ENCODE measurements at regions not wholly inside any gene's neighbourhood (a gene's known extent, or its start where the extent isn't known, plus 50 kb on each side); places are given as distances from the start of the nearest gene placed in this dataset.

GRCh38 chr3:177595530-177596188, 398.4 kb upstream of the TBL1XR1 start:
- H3K27me3 ChIP-seq (ENCODE audit: insufficient read depth, low read length): no peaks in the 10 kb centered on the region
- peak in 1 of 2 donors; percentile 35 for DNase-seq
- no peak overlapping the region for H3K9ac ChIP-seq (ENCODE audit: low read length)
- H2AK5ac ChIP-seq (ENCODE audit: low read length): no peak overlapping the region
- no peak overlapping the region for H3K4me3 ChIP-seq (ENCODE audit: low read depth, low read length)
- H3K79me1 ChIP-seq (ENCODE audit: low read length): peaks cover 23% of the 10 kb centered on the region
- H4K8ac ChIP-seq (ENCODE audit: low read depth, low read length): no peak overlapping the region
- no CpG with 5 or more reads among the region's 4 CpGs for WGBS (ENCODE audit: extremely low coverage, insufficient coverage, insufficient read length)
- peak overlapping the region; percentile 87 for H3K27ac ChIP-seq (ENCODE audit: low read depth, low read length)
- no peaks in the 10 kb centered on the region for H3K79me2 ChIP-seq (ENCODE audit: control insufficient read depth, insufficient read depth, low read length, poor library complexity)
- no peak overlapping the region for H2AFZ ChIP-seq (ENCODE audit: insufficient read depth, low read length, poor library complexity)
- no peak overlapping the region for H3K4ac ChIP-seq (ENCODE audit: low read depth, low read length)
- no peaks in the 10 kb centered on the region for H3K9me3 ChIP-seq (ENCODE audit: insufficient read depth, low read depth, low read length)
- no peak overlapping the region for H2BK5ac ChIP-seq (ENCODE audit: low read depth, low read length, poor library complexity)
- H3K4me2 ChIP-seq (ENCODE audit: low read length): no peak overlapping the region
- H3K18ac ChIP-seq (ENCODE audit: low read length): no peak overlapping the region
- H3K36me3 ChIP-seq (ENCODE audit: control insufficient read depth in 1 of 2, insufficient read depth in 2 of 2, low read length in 2 of 2): no peaks in the 10 kb centered on the region
- no peak overlapping the region for H3K23ac ChIP-seq (ENCODE audit: low read length)
- H2BK12ac ChIP-seq (ENCODE audit: low read length): no peak overlapping the region
- no peak overlapping the region for H4K91ac ChIP-seq (ENCODE audit: low read depth, low read length)
- no peak overlapping the region for H4K12ac ChIP-seq (ENCODE audit: low read depth, low read length)
- H3K4me1 ChIP-seq (ENCODE audit: control insufficient read depth in 1 of 2, insufficient read depth in 2 of 2, low read length in 2 of 2): peaks cover 20 to 29% of the 10 kb centered on the region in 2 experiments
- no peak overlapping the region for H2BK120ac ChIP-seq (ENCODE audit: insufficient read depth, low read length, poor library complexity)
- H3K14ac ChIP-seq (ENCODE audit: low read length): no peak overlapping the region

GRCh38 chr3:177596248-177596815, 399.1 kb upstream of the TBL1XR1 start:
- Histone ChIP-seq H3K4me3 (ENCODE audit: low read depth, low read length) (no peak overlapping the region), H4K91ac (ENCODE audit: low read depth, low read length) (peak overlapping the region; percentile 62), H3K79me2 (ENCODE audit: control insufficient read depth, insufficient read depth, low read length, poor library complexity) (no peaks in the 10 kb centered on the region), H3K27me3 (ENCODE audit: insufficient read depth, low read length) (no peaks in the 10 kb centered on the region), H3K36me3 (ENCODE audit: control insufficient read depth in 1 of 2, insufficient read depth in 2 of 2, low read length in 2 of 2) (no peaks in the 10 kb centered on the region), H2AFZ (ENCODE audit: insufficient read depth, low read length, poor library complexity) (no peak overlapping the region), H3K9ac (ENCODE audit: low read length) (no peak overlapping the region), H3K23ac (ENCODE audit: low read length) (no peak overlapping the region), H3K9me3 (ENCODE audit: insufficient read depth, low read depth, low read length) (no peaks in the 10 kb centered on the region), H4K8ac (ENCODE audit: low read depth, low read length) (no peak overlapping the region), H3K27ac (ENCODE audit: low read depth, low read length) (peak overlapping the region; percentile 87), H3K14ac (ENCODE audit: low read length) (no peak overlapping the region), H2BK12ac (ENCODE audit: low read length) (peak overlapping the region; percentile 24), H2BK120ac (ENCODE audit: insufficient read depth, low read length, poor library complexity) (peak overlapping the region; percentile 29), H3K4me1 (ENCODE audit: control insufficient read depth in 1 of 2, insufficient read depth in 2 of 2, low read length in 2 of 2) (peaks cover 16 to 22% of the 10 kb centered on the region in 2 experiments), H4K12ac (ENCODE audit: low read depth, low read length) (no peak overlapping the region), H3K79me1 (ENCODE audit: low read length) (peaks cover 19% of the 10 kb centered on the region), H3K4me2 (ENCODE audit: low read length) (no peak overlapping the region), H2BK5ac (ENCODE audit: low read depth, low read length, poor library complexity) (peak overlapping the region; percentile 71), H3K18ac (ENCODE audit: low read length) (no peak overlapping the region), H2AK5ac (ENCODE audit: low read length) (no peak overlapping the region), H3K4ac (ENCODE audit: low read depth, low read length) (no peak overlapping the region)
- peak in 1 of 2 donors; percentile 23 for DNase-seq
- WGBS (ENCODE audit: extremely low coverage, insufficient coverage, insufficient read length): no CpG with 5 or more reads among the region's 3 CpGs

DNA sequence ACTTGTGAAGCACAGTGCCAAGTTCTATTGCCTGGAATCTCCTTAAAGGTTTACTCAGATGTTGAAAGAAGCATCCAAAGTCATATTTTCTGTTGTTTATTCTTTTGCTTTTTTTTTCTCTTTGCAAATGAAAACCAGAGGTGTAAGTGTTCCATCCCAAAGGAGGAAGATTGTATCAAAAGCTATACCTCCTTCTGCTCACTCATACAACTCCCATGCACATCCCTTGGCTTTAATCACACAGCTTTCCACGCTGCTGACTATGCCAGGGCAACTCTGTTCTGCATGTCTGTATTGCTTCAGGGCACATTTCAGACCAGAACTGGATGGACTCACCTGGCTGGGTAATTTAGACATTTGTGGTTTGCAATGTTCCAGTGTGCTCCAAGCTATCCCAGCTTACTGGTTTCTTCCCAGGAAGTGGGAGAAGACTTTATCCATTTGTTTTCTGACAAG, 399.6 kb upstream of the TBL1XR1 start:
- Histone ChIP-seq H3K9ac (ENCODE audit: low read length) (no peak overlapping the region), H3K4me1 (ENCODE audit: control insufficient read depth in 1 of 2, insufficient read depth in 2 of 2, low read length in 2 of 2) (peaks cover 13 to 18% of the 10 kb centered on the region in 2 experiments), H4K8ac (ENCODE audit: low read depth, low read length) (no peak overlapping the region), H3K27ac (ENCODE audit: low read depth, low read length) (peak overlapping the region; percentile 87), H2AFZ (ENCODE audit: insufficient read depth, low read length, poor library complexity) (no peak overlapping the region), H3K23ac (ENCODE audit: low read length) (no peak overlapping the region), H3K4me2 (ENCODE audit: low read length) (no peak overlapping the region), H3K18ac (ENCODE audit: low read length) (no peak overlapping the region), H3K79me1 (ENCODE audit: low read length) (peaks cover 15% of the 10 kb centered on the region), H3K79me2 (ENCODE audit: control insufficient read depth, insufficient read depth, low read length, poor library complexity) (no peaks in the 10 kb centered on the region), H2BK12ac (ENCODE audit: low read length) (no peak overlapping the region), H3K14ac (ENCODE audit: low read length) (no peak overlapping the region), H3K4ac (ENCODE audit: low read depth, low read length) (no peak overlapping the region), H3K36me3 (ENCODE audit: control insufficient read depth in 1 of 2, insufficient read depth in 2 of 2, low read length in 2 of 2) (no peaks in the 10 kb centered on the region), H2AK5ac (ENCODE audit: low read length) (no peak overlapping the region), H2BK5ac (ENCODE audit: low read depth, low read length, poor library complexity) (peak overlapping the region; percentile 71), H4K12ac (ENCODE audit: low read depth, low read length) (no peak overlapping the region), H4K91ac (ENCODE audit: low read depth, low read length) (no peak overlapping the region), H3K27me3 (ENCODE audit: insufficient read depth, low read length) (no peaks in the 10 kb centered on the region), H3K9me3 (ENCODE audit: insufficient read depth, low read depth, low read length) (no peaks in the 10 kb centered on the region), H3K4me3 (ENCODE audit: low read depth, low read length) (no peak overlapping the region), H2BK120ac (ENCODE audit: insufficient read depth, low read length, poor library complexity) (no peak overlapping the region)
- peak; percentile 33 to 67 for DNase-seq
- WGBS (ENCODE audit: extremely low coverage, insufficient coverage, insufficient read length): no CpG with 5 or more reads among the region's 1 CpG

DNA sequence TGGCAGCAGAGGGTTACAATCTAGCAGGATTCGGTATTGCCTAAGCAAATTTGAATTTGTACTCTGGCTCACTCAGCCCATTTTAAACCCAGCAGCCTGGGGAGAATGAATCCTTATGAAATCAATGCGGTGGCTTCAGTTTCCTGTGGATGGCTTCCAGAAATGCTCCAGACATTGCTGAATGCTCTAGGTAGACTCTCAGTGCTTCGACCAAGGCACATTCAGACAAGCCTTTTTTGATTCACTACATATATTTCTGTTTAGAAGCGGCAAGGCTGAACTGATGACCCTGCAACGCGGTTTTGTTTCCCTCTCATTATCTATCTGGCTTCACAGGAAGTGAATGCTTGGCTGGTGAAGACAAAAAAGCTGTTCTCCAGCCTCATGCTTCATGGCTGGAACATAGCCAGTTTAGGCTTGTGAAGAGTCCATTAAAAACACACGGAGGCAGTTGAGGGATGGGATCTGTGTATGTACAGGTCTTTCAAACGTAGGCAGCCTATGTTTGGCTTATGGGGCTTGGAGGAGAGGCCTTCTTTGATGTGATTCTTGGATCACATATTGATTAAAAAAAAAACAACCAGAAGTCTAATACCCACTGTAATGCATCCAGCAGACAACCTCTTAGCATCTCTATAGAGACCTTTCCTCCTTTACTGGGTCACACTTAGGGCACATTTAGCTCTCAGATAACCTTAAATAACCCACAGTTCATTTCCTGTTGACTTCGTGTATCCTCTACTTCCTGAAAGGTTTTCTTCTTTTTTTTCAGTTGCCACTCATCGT, 400.2 kb upstream of the TBL1XR1 start:
- H3K4me1 ChIP-seq (ENCODE audit: control insufficient read depth in 1 of 2, insufficient read depth in 2 of 2, low read length in 2 of 2): peaks cover 13 to 18% of the 10 kb centered on the region in 2 experiments
- no peaks in the 10 kb centered on the region for H3K36me3 ChIP-seq (ENCODE audit: control insufficient read depth in 1 of 2, insufficient read depth in 2 of 2, low read length in 2 of 2)
- peak overlapping the region; percentile 3 for H4K8ac ChIP-seq (ENCODE audit: low read depth, low read length)
- H2AFZ ChIP-seq (ENCODE audit: insufficient read depth, low read length, poor library complexity): no peak overlapping the region
- peak overlapping the region; percentile 21 for H3K4me2 ChIP-seq (ENCODE audit: low read length)
- no peak overlapping the region for H4K12ac ChIP-seq (ENCODE audit: low read depth, low read length)
- H3K79me2 ChIP-seq (ENCODE audit: control insufficient read depth, insufficient read depth, low read length, poor library complexity): no peaks in the 10 kb centered on the region
- H3K9ac ChIP-seq (ENCODE audit: low read length): no peak overlapping the region
- no peaks in the 10 kb centered on the region for H3K9me3 ChIP-seq (ENCODE audit: insufficient read depth, low read depth, low read length)
- H3K14ac ChIP-seq (ENCODE audit: low read length): peak overlapping the region; percentile 10
- no peak overlapping the region for H3K4ac ChIP-seq (ENCODE audit: low read depth, low read length)
- H3K4me3 ChIP-seq (ENCODE audit: low read depth, low read length): no peak overlapping the region
- peak overlapping the region; percentile 4 for H2BK12ac ChIP-seq (ENCODE audit: low read length)
- peaks cover 15% of the 10 kb centered on the region for H3K79me1 ChIP-seq (ENCODE audit: low read length)
- H3K27ac ChIP-seq (ENCODE audit: low read depth, low read length): peak overlapping the region; percentile 87
- H3K27me3 ChIP-seq (ENCODE audit: insufficient read depth, low read length): no peaks in the 10 kb centered on the region
- peak overlapping the region; percentile 80 for H4K91ac ChIP-seq (ENCODE audit: low read depth, low read length)
- H3K18ac ChIP-seq (ENCODE audit: low read length): no peak overlapping the region
- H2BK5ac ChIP-seq (ENCODE audit: low read depth, low read length, poor library complexity): peak overlapping the region; percentile 53
- WGBS (ENCODE audit: extremely low coverage, insufficient coverage, insufficient read length): no CpG with 5 or more reads among the region's 10 CpGs
- peak in 1 of 2 donors; percentile 19 for DNase-seq
- H2AK5ac ChIP-seq (ENCODE audit: low read length): no peak overlapping the region
- peak overlapping the region; percentile 33 for H2BK120ac ChIP-seq (ENCODE audit: insufficient read depth, low read length, poor library complexity)
- H3K23ac ChIP-seq (ENCODE audit: low read length): no peak overlapping the region

Data from trophoblast cell (in vitro differentiated cells and primary cell).